Adrenal gland (tissue), 9 donors: ENCODE measurements at regions not wholly inside any gene's neighbourhood (a gene's known extent, or its start where the extent isn't known, plus 50 kb on each side); places are given as distances from the start of the nearest gene placed in this dataset.

ENCODE experiments used
- DNase-seq, 7 donors: peaks; one replicate each; pipeline ENCODE4 v3.0.0-alpha.2; 2019 to 2020
- H3K27ac ChIP-seq, 5 donors: fragments of 200-600 bp; sonication (generic) in 4 of 5; 1 replicate in 3 of 5; 2 replicates in 2 of 5; pipeline versions ENCODE4 v1.5.1 to v1.8.0; 2016 to 2020; ENCODE audit warnings: mild to moderate bottlenecking in 1 of 5
- H3K27me3 ChIP-seq: fragments of 200-600 bp; 2 replicates; pipeline ENCODE4 v1.8.0; 2021
- H3K36me3 ChIP-seq, 2 donors: fragments of 200-600 bp; replicated peaks in 1 of 2; 1 replicate in 1 of 2; 2 replicates in 1 of 2; pipeline versions ENCODE4 v1.5.1 to v1.8.0; 2018 to 2022
- H3K4me1 ChIP-seq, 2 donors: fragments of 200-600 bp; replicated peaks in 1 of 2; 1 replicate in 1 of 2; 2 replicates in 1 of 2; pipeline versions ENCODE4 v1.5.1 to v1.8.0; 2018 to 2021
- H3K4me3 ChIP-seq, 4 donors: fragments of 200-600 bp; sonication (generic) in 3 of 4; one replicate each; pipeline ENCODE4 v1.5.1; 2016 to 2018
- H3K9me3 ChIP-seq, 3 donors: fragments of 200-600 bp; sonication (generic) in 1 of 3; replicated peaks in 1 of 3; 1 replicate in 2 of 3; 2 replicates in 1 of 3; pipeline versions ENCODE4 v1.5.1 to v1.8.0; 2016 to 2021
- POLR2A ChIP-seq, 2 donors: fragments of 450-650 bp; IDR thresholded peaks; one replicate each; pipeline ENCODE4 v1.6.1; 2017; ENCODE audit warnings: antibody characterized with exemption in 2 of 2, mild to moderate bottlenecking in 2 of 2, moderate library complexity in 1 of 2
- WGBS, 4 donors: extraction: QIAGEN DNeasy Blood & Tissue Kit in 2 of 4; methylation state at CpG; one replicate each; pipeline versions ENCODE4 v1.1.5 to v1.1.7; 2013 to 2017; 5-methylcytosine and 5-hydroxymethylcytosine counted together
- intact Hi-C, 2 donors: fragments of 100-400 bp; cut with DNase I; formaldehyde crosslinking; loops; one replicate each; pipeline versions ENCODE4 v1.14.1 to v1.15.0; 2022 to 2023
- TF ChIP-seq, protein P1 (sequence below), 6 experiments: fragments of 450-650 bp in 4 of 6; fragments of 200-600 bp in 2 of 6; sonication (generic) in 1 of 6; IDR thresholded peaks; 1 replicate in 5 of 6; 2 replicates in 1 of 6; pipeline versions ENCODE4 v1.5.1 to v1.8.0; 2016 to 2021; ENCODE audit warnings: antibody characterized with exemption in 6 of 6, mild to moderate bottlenecking in 2 of 6, moderate library complexity in 1 of 6
- donor health status: healthy with polysubstance abuse.
- donor health status: Bipolar disorder and iron deficiency.
- donor health status: DM: yes; HTN: yes; CAD: no.
- donor health status: DM: no; HTN: no; CAD: no.
- donor health status: DM: no; HTN: no; CAD: no.

DNA sequence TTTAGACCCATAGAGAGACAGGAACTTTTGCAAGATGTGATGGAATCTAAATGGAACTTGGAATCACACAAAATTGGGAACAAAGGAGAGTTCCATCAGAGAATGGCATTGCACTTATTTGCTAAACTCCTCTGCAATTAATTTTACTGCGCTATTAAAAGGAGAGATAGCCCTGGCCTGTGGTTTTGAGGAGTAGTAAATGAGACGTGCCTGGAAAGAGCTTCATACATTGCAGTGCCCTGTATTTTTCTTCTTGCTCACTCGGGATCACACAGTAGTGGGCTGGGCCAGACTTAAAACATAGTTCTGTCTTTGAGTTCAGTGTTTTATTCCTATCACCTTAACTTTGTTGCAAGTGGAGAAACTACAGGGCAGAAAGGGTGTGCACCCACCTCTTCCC is 94.4 kb upstream of the SLC27A6 start:
- no peak for DNase-seq
- H3K4me1 ChIP-seq: no peaks in the 10 kb centered on the region
- intact Hi-C loops: no loop called here
- H3K4me3 ChIP-seq: no peak overlapping the region
- no peaks in the 10 kb centered on the region for H3K36me3 ChIP-seq
- H3K27ac ChIP-seq: no peak overlapping the region
- H3K9me3 ChIP-seq: peaks cover 0 to 4% (median 0%) of the 10 kb centered on the region in 3 donors
- H3K27me3 ChIP-seq: no peaks in the 10 kb centered on the region
- no peak for TF ChIP-seq POLR2A (IDR thresholded peaks at IDR 0.05)
- TF ChIP-seq, protein P1, sequence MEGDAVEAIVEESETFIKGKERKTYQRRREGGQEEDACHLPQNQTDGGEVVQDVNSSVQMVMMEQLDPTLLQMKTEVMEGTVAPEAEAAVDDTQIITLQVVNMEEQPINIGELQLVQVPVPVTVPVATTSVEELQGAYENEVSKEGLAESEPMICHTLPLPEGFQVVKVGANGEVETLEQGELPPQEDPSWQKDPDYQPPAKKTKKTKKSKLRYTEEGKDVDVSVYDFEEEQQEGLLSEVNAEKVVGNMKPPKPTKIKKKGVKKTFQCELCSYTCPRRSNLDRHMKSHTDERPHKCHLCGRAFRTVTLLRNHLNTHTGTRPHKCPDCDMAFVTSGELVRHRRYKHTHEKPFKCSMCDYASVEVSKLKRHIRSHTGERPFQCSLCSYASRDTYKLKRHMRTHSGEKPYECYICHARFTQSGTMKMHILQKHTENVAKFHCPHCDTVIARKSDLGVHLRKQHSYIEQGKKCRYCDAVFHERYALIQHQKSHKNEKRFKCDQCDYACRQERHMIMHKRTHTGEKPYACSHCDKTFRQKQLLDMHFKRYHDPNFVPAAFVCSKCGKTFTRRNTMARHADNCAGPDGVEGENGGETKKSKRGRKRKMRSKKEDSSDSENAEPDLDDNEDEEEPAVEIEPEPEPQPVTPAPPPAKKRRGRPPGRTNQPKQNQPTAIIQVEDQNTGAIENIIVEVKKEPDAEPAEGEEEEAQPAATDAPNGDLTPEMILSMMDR (IDR thresholded peaks at IDR 0.05): no peak
- 69 to 77% (median 74%) methylated on average over 3 of the region's 3 CpGs for WGBS, 4 donors

GRCh38 chr5:128876569-128877382 is 88.5 kb upstream of the SLC27A6 start:
- 46 to 61% (median 55%) methylated on average over 3 of the region's 3 CpGs for WGBS, 4 donors
- no peak for TF ChIP-seq POLR2A (IDR thresholded peaks at IDR 0.05)
- TF ChIP-seq, protein P1 (IDR thresholded peaks at IDR 0.05): no peak
- DNase-seq: no peak
- H3K36me3 ChIP-seq: no peaks in the 10 kb centered on the region
- H3K4me3 ChIP-seq: no peak overlapping the region
- intact Hi-C loops: no loop called here
- peaks cover 0 to 4% (median 0%) of the 10 kb centered on the region in 3 donors for H3K9me3 ChIP-seq
- no peak overlapping the region for H3K27ac ChIP-seq
- H3K27me3 ChIP-seq: no peaks in the 10 kb centered on the region
- H3K4me1 ChIP-seq: no peaks in the 10 kb centered on the region

GRCh38 chr5:128877476-128877875 is 87.8 kb upstream of the SLC27A6 start:
- intact Hi-C loops: no loop called here
- 77 to 93% (median 86%) methylated on average over 4 of the region's 4 CpGs for WGBS, 4 donors
- Histone ChIP-seq H3K4me3 (no peak overlapping the region), H3K4me1 (no peaks in the 10 kb centered on the region), H3K27ac (no peak overlapping the region), H3K9me3 (peaks cover 0 to 4% (median 0%) of the 10 kb centered on the region in 3 donors), H3K36me3 (no peaks in the 10 kb centered on the region), H3K27me3 (no peaks in the 10 kb centered on the region)
- DNase-seq: no peak
- TF ChIP-seq, protein P1 (IDR thresholded peaks at IDR 0.05): no peak
- no peak for TF ChIP-seq POLR2A (IDR thresholded peaks at IDR 0.05)

DNA sequence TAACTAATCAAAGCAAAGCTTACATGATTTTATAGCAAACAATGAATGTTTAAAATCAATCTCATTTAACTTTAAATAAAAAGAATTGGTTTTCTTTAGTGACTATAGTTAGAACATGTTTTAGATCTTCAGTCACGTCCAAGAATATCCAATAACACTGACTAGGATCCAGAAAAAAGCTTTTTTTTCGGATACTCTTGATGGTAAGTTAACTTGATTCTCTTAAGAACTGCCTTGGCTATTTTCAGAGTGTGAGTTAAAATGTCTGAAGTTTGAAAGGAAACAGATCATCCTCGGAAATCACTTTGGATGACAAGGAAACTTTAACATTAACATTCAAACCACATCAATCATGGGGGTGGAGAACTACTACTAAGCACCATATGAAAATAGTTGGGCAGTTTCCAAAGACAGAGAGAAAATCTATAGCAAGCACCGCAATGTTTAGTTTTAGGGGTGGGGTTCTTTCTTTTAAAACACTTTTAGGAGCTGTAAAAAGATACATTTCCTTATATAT is 83.7 kb upstream of the SLC27A6 start:
- no peak for TF ChIP-seq POLR2A (IDR thresholded peaks at IDR 0.05)
- TF ChIP-seq, protein P1 (IDR thresholded peaks at IDR 0.05): no peak

More for the DNA sequence above, 83.7 kb upstream of the SLC27A6 start:
- no peak for DNase-seq
- Histone ChIP-seq H3K27me3 (no peaks in the 10 kb centered on the region), H3K4me1 (no peaks in the 10 kb centered on the region), H3K4me3 (no peak overlapping the region), H3K9me3 (no peaks in the 10 kb centered on the region), H3K27ac (no peak overlapping the region), H3K36me3 (no peaks in the 10 kb centered on the region)
- 53 to 61% (median 54%) methylated on average over 4 of the region's 4 CpGs for WGBS, 4 donors
- intact Hi-C loops: no loop called here
